Urinary bladder (tissue), 3 donors: ENCODE measurements at regions not wholly inside any gene's neighbourhood (a gene's known extent, or its start where the extent isn't known, plus 50 kb on each side); places are given as distances from the start of the nearest gene placed in this dataset.
"Not testable (repeated sequence)": the region's sequence is repeated elsewhere in the genome, so short reads cannot be mapped to it uniquely, and the experiment has no call there.

Experiments used
- DNase-seq: peaks from one replicate; pipeline ENCODE4 v3.0.0-alpha.2; 2015; ENCODE audit errors: extremely low spot score
- H3K27ac ChIP-seq: one replicate; pipeline ENCODE4 v1.5.1; 2013; ENCODE audit warnings: low read depth, mild to moderate bottlenecking, moderate library complexity
- H3K36me3 ChIP-seq: one replicate; pipeline ENCODE4 v1.6.1; 2013; ENCODE audit warnings: mild to moderate bottlenecking, moderate library complexity; ENCODE audit not compliant: insufficient read depth
- H3K4me1 ChIP-seq: one replicate; pipeline ENCODE4 v1.6.1; 2013; ENCODE audit warnings: mild to moderate bottlenecking, moderate library complexity; ENCODE audit not compliant: insufficient read depth
- H3K4me3 ChIP-seq: one replicate; pipeline ENCODE4 v1.5.1; 2013; ENCODE audit warnings: low read depth, low read length
- WGBS: extraction: QIAGEN DNeasy Blood & Tissue Kit; methylation state at CpG from one replicate; pipeline ENCODE4 v1.1.7; 2013; 5-methylcytosine and 5-hydroxymethylcytosine counted together
- donor health status: healthy with polysubstance abuse.
- donor health status: healthy.

- Histone ChIP-seq H3K4me3 (no peak overlapping the region), H3K4me1 (no peaks in the 10 kb centered on the region), H3K27ac (no peak overlapping the region), H3K36me3 (no peaks in the 10 kb centered on the region)
- no peak for DNase-seq
- 74% methylated on average over 3 of the region's 3 CpGs for WGBS
Measured at GRCh38 chr3:6680119-6680806, 180.7 kb upstream of the GRM7 start.

DNA sequence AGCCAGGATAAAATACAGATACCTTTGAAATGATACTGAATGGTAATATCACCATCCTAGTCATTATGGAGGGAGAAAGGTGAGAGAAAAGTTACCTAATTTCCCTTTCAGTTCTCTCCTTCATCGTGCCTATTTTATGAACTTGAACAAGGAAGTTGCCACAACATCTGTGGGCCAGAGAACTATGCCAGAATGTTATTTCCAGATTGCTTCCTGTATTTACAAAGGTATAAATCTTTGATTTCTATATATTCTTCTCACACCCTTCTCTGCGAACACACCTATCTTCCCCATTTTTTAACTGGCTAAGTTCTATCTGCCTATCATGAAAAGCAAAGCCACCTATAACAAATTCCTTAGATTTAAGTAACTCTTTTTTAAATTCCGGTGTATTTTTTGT, 163.6 kb upstream of the GRM7 start:
- WGBS, result 78% methylated on average over 3 of the region's 3 CpGs
- no peak for DNase-seq
- H3K4me1 ChIP-seq, result no peaks in the 10 kb centered on the region

DNA sequence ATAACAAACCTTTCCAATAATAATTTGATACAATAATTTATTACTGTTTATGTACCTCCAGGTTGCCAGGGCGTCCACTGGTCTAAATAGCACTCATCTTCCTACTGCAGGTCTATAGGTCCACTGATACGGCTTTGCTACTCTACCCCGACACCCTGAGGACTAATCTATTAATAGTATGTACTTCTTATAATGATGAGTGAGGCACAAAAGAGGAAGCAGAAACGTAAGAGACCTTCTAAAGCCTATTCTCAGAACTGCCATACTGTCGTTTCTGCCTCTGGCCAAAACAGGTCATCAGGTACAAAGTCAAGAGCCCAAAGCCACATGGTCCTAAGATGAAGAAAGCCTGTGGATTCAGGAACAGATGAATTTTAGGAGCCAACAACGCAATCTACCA, 163.2 kb upstream of the GRM7 start:
- 84% methylated on average over 6 of the region's 6 CpGs for WGBS

More for the DNA sequence above, 163.6 kb upstream of the GRM7 start:
- no peak overlapping the region for H3K27ac ChIP-seq
- no peaks in the 10 kb centered on the region for H3K36me3 ChIP-seq
- H3K4me3 ChIP-seq, result no peak overlapping the region

DNA sequence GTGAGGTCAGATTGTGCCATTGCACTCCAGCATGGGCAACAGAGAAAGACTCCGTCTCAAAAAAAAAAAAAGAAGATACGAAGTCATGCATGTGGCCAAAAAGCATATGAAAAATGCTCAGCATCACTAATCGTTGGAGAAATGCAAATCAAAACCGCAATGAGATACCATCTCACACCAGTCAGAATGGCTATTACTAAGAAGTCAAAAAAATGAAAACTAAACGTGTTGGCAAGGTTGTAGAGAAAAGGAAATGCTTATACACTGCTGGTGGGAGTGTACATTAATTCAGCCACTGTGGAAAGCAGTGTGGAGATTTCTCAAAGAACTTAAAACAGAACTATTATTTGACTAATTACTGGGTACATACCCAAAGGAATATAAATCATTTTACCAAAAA, 156.1 kb upstream of the GRM7 start:
- H3K4me1 ChIP-seq, result not testable (repeated sequence)
- 67% methylated on average over 5 of the region's 5 CpGs for WGBS

More for the DNA sequence above, 163.2 kb upstream of the GRM7 start:
- Histone ChIP-seq H3K36me3 (no peaks in the 10 kb centered on the region), H3K4me1 (no peaks in the 10 kb centered on the region), H3K4me3 (no peak overlapping the region), H3K27ac (no peak overlapping the region)
- no peak for DNase-seq

GRCh38 chr3:6706777-6707176, 154.1 kb upstream of the GRM7 start:
- Histone ChIP-seq H3K4me1 (no peaks in the 10 kb centered on the region), H3K27ac (no peak overlapping the region), H3K4me3 (no peak overlapping the region), H3K36me3 (no peaks in the 10 kb centered on the region)
- DNase-seq, result no peak
- 41% methylated on average over 2 of the region's 2 CpGs for WGBS

More for the DNA sequence above, 156.1 kb upstream of the GRM7 start:
- not testable (repeated sequence) for H3K36me3 ChIP-seq, H3K4me3 ChIP-seq, DNase-seq, H3K27ac ChIP-seq

DNA sequence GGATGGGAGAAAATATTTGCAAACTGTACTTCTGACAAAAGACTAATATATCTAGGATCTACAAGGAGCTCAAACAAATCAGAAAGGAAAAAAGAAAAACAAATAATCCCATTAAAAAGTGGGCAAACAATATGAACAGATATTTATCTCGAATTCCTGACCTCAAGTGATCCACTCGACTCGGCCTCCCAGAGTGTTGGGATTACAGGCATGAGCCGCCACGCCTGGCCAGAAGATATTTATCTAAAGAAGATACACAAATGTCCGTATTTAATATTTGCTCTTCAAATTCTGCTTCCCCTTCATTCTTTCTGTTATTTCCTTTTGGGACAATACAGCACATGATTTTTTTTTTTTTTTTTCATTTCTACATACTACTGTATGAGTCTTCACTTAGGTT, 151.7 kb upstream of the GRM7 start:
- no peak for DNase-seq

DNA sequence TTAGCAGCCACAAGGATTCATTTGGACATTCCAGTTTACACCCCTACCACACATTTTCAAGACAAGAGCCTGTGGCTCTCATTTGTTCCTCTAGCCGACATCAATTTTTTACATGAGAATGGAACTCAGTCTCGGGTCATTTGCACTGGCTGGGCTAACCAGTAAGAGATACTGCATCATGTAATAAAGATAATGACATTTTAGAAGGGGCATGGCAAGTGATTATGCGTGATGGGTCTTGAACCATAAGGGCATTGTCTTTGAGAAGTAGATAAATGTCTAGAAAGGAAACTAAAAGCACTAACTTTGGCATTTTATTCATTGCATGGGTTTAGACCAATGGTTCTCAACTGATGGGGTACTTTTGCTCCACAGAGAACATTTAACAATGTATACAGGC, 146.0 kb upstream of the GRM7 start:
- no peak for DNase-seq
- Histone ChIP-seq H3K4me3 (no peak overlapping the region), H3K4me1 (no peaks in the 10 kb centered on the region), H3K27ac (no peak overlapping the region), H3K36me3 (no peaks in the 10 kb centered on the region)
- 92% methylated on average over 3 of the region's 3 CpGs for WGBS

More for the DNA sequence above, 151.7 kb upstream of the GRM7 start:
- no peak overlapping the region for H3K4me3 ChIP-seq
- H3K36me3 ChIP-seq, result no peaks in the 10 kb centered on the region
- H3K27ac ChIP-seq, result no peak overlapping the region
- H3K4me1 ChIP-seq, result no peaks in the 10 kb centered on the region
- 76% methylated on average over 6 of the region's 6 CpGs for WGBS

DNA sequence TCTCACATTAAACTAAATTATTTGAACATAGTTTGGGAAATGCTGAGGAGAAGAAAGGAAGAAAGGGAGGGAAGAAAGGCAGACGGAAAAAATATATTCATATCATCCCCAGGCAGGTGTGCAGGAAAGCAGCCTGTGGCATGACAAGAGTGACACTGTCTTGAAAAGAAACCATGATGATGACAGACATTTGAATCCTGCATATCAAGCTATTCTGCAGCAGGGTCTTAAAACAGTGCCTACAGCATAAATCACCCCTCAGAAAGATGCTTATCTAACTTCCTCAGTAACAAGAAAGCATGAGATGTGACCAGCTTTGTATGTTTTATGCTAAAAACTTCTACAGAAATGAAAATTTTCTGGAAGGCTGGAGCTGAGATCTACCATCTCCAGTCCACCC, 144.5 kb upstream of the GRM7 start:
- no peak for DNase-seq
- 83% methylated on average over 1 of the region's 1 CpG for WGBS
- no peak overlapping the region for H3K4me3 ChIP-seq

GRCh38 chr3:6717026-6717943, 143.6 kb upstream of the GRM7 start:
- DNase-seq, result no peak
- WGBS, result 64% methylated on average over 6 of the region's 6 CpGs
- H3K4me3 ChIP-seq, result no peak overlapping the region
- no peaks in the 10 kb centered on the region for H3K4me1 ChIP-seq
- no peaks in the 10 kb centered on the region for H3K36me3 ChIP-seq
- H3K27ac ChIP-seq, result no peak overlapping the region

More for the DNA sequence above, 144.5 kb upstream of the GRM7 start:
- Histone ChIP-seq H3K4me1 (no peaks in the 10 kb centered on the region), H3K36me3 (no peaks in the 10 kb centered on the region), H3K27ac (no peak overlapping the region)

DNA sequence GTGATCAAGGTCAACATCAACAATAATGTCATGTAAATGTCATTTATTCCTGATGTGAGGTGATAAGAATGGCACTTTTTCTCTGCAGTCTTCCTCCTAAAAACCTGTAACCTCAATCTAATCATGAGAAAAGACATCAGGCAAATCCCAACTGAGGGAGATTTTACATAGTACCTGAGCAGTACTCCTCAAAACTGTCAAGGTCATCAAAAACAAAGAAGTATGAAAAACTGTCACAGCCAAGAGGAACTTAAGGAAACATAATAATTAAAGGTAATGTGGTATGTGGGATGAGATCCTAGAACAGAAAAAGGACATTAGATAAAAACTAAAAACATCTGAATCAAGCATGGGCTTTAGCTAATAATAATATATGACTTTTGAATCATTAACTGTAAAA, 140.9 kb upstream of the GRM7 start:
- H3K4me3 ChIP-seq, result no peak overlapping the region
- no peak for DNase-seq

DNA sequence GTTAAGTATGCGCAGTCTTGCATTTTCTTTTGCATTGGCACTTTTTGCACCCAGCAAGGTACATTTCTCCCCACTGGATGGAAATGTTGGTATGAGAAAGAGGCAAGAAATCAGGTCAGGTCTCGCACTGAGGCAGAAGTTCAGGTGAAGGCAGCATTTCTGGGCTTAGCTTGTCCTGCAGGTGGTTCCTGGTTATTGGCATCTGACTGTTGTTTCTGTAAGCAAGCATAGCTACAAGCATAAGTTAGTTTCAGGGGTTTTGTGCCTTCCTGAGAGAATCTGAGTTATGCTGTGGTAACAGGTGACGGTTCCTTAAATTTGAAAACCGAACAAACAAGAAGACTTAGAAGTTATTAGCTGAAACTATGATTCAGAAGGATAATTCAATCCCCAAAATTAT, 139.4 kb upstream of the GRM7 start:
- no peak for DNase-seq
- WGBS, result 92% methylated on average over 4 of the region's 4 CpGs
- Histone ChIP-seq H3K27ac (no peak overlapping the region), H3K4me3 (no peak overlapping the region), H3K4me1 (no peaks in the 10 kb centered on the region), H3K36me3 (no peaks in the 10 kb centered on the region)

More for the DNA sequence above, 140.9 kb upstream of the GRM7 start:
- Histone ChIP-seq H3K36me3 (no peaks in the 10 kb centered on the region), H3K27ac (no peak overlapping the region), H3K4me1 (no peaks in the 10 kb centered on the region)

DNA sequence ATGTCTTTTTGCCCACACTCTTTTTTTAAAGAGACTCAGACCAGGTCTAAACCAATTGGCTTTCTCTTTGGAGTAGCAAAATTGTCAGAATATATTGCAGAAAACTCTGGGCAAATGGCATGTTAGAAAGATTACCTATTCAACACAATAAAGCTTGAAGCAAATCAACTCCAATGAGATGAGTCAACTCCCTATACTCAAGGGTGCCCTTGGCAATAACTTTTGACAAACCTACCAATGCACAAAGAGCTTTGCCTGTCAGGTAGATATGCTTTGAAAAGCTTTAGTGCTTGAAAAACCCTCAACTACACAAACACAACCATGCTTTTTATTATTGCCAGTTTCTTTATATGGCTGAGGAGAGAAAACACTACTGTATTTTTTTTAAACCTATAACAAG, 137.7 kb upstream of the GRM7 start:
- Histone ChIP-seq H3K4me1 (no peaks in the 10 kb centered on the region), H3K36me3 (no peaks in the 10 kb centered on the region), H3K4me3 (no peak overlapping the region), H3K27ac (no peak overlapping the region)
- DNase-seq, result no peak

GRCh38 chr3:6726811-6727210, 134.1 kb upstream of the GRM7 start:
- no peak overlapping the region for H3K27ac ChIP-seq
- no peaks in the 10 kb centered on the region for H3K36me3 ChIP-seq
- no peak for DNase-seq
- no peaks in the 10 kb centered on the region for H3K4me1 ChIP-seq
- no peak overlapping the region for H3K4me3 ChIP-seq

DNA sequence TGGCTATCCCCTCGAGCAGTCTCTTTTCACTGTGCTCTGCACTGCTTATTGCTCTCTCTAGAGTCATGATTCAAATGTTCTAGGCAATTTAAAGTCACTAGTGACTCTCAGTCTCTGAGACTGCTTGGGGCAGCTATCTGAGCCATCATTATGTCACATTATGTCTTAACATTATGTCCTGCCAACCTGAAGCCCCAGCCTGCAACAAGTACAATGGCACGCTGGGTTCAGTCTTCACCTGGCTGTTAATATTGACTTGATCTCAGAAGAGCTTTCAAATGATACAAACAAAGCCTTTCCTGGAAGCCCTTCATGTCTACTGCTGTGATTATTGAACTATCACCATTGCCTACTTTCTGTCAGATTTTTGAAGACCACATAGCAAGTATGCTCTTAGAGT, 128.1 kb upstream of the GRM7 start:
- no peak overlapping the region for H3K27ac ChIP-seq

More for the DNA sequence above, 128.1 kb upstream of the GRM7 start:
- H3K36me3 ChIP-seq, result no peaks in the 10 kb centered on the region
- no peak for DNase-seq
- H3K4me3 ChIP-seq, result no peak overlapping the region
- WGBS, result 83% methylated on average over 2 of the region's 2 CpGs
- no peaks in the 10 kb centered on the region for H3K4me1 ChIP-seq
